ES-I3 (cell line): ENCODE measurements at regions not wholly inside any gene's neighbourhood (a gene's known extent, or its start where the extent isn't known, plus 50 kb on each side); places are given as distances from the start of the nearest gene placed in this dataset.
"Not testable (repeated sequence)": the region's sequence is repeated elsewhere in the genome, so short reads cannot be mapped to it uniquely, and the experiment has no call there.

Experiments
- H3K36me3 ChIP-seq: 2 replicates; pipeline ENCODE4 v1.6.1; 2013; ENCODE audit warnings: mild to moderate bottlenecking, low read length, control low read depth, moderate library complexity; ENCODE audit not compliant: insufficient read depth
- H3K4me1 ChIP-seq: 2 replicates; pipeline ENCODE4 v1.6.1; 2013; ENCODE audit warnings: mild to moderate bottlenecking, control low read depth, low read length; ENCODE audit not compliant: insufficient read depth
- H3K9ac ChIP-seq: 2 replicates; pipeline ENCODE4 v1.6.1; 2013; ENCODE audit warnings: low read depth, mild to moderate bottlenecking, low read length, moderate library complexity
- H3K9me3 ChIP-seq: 2 replicates; pipeline ENCODE4 v1.6.1; 2013; ENCODE audit warnings: mild to moderate bottlenecking, low read length, moderate library complexity; ENCODE audit not compliant: control insufficient read depth, insufficient read depth

- H3K4me1 ChIP-seq, H3K36me3 ChIP-seq, H3K9me3 ChIP-seq, H3K9ac ChIP-seq: not testable (repeated sequence)
These were observed 228.5 kb upstream of the PLGLB2 start for GRCh38 chr2:87519158-87520011.

- not testable (repeated sequence) for H3K4me1 ChIP-seq, H3K9ac ChIP-seq, H3K36me3 ChIP-seq
These were observed 226.8 kb upstream of the PLGLB2 start for GRCh38 chr2:87521057-87521456.

GRCh38 chr2:87521489-87521888, 226.4 kb upstream of the PLGLB2 start:
- not testable (repeated sequence) for H3K4me1 ChIP-seq, H3K9ac ChIP-seq, H3K36me3 ChIP-seq, H3K9me3 ChIP-seq

More at GRCh38 chr2:87521057-87521456, 226.8 kb upstream of the PLGLB2 start:
- not testable (repeated sequence) for H3K9me3 ChIP-seq

GRCh38 chr2:87524619-87525188, 223.2 kb upstream of the PLGLB2 start:
- H3K36me3 ChIP-seq, H3K9me3 ChIP-seq, H3K4me1 ChIP-seq, H3K9ac ChIP-seq: not testable (repeated sequence)

GRCh38 chr2:87525497-87525991, 222.3 kb upstream of the PLGLB2 start:
- not testable (repeated sequence) for H3K9me3 ChIP-seq, H3K36me3 ChIP-seq, H3K4me1 ChIP-seq, H3K9ac ChIP-seq

- not testable (repeated sequence) for H3K9ac ChIP-seq, H3K9me3 ChIP-seq, H3K4me1 ChIP-seq, H3K36me3 ChIP-seq
These were observed 221.6 kb upstream of the PLGLB2 start for GRCh38 chr2:87526258-87526657.

GRCh38 chr2:87531968-87532715, 215.7 kb upstream of the PLGLB2 start:
- not testable (repeated sequence) for H3K9me3 ChIP-seq, H3K36me3 ChIP-seq, H3K4me1 ChIP-seq, H3K9ac ChIP-seq

GRCh38 chr2:87533390-87534272, 214.3 kb upstream of the PLGLB2 start:
- H3K36me3 ChIP-seq, H3K4me1 ChIP-seq, H3K9ac ChIP-seq, H3K9me3 ChIP-seq: not testable (repeated sequence)

GRCh38 chr2:87534273-87534889, 213.5 kb upstream of the PLGLB2 start:
- not testable (repeated sequence) for H3K9me3 ChIP-seq, H3K4me1 ChIP-seq, H3K36me3 ChIP-seq, H3K9ac ChIP-seq

GRCh38 chr2:87536427-87536826, 211.5 kb upstream of the PLGLB2 start:
- not testable (repeated sequence) for H3K9ac ChIP-seq, H3K9me3 ChIP-seq

GRCh38 chr2:87537251-87537671, 210.6 kb upstream of the PLGLB2 start:
- not testable (repeated sequence) for H3K36me3 ChIP-seq, H3K9me3 ChIP-seq, H3K9ac ChIP-seq, H3K4me1 ChIP-seq

More at GRCh38 chr2:87536427-87536826, 211.5 kb upstream of the PLGLB2 start:
- H3K36me3 ChIP-seq, H3K4me1 ChIP-seq: not testable (repeated sequence)

GRCh38 chr2:87538268-87538667, 209.6 kb upstream of the PLGLB2 start:
- H3K4me1 ChIP-seq, H3K9ac ChIP-seq, H3K36me3 ChIP-seq, H3K9me3 ChIP-seq: not testable (repeated sequence)

GRCh38 chr2:87539151-87539943, 208.5 kb upstream of the PLGLB2 start:
- not testable (repeated sequence) for H3K9me3 ChIP-seq, H3K36me3 ChIP-seq, H3K4me1 ChIP-seq, H3K9ac ChIP-seq
